GM12891 (cell line): ENCODE measurements at regions not wholly inside any gene's neighbourhood (a gene's known extent, or its start where the extent isn't known, plus 50 kb on each side); places are given as distances from the start of the nearest gene placed in this dataset.

Experiments
- POLR2A ChIP-seq: IDR thresholded peaks from 2 replicates; pipeline ENCODE4 v1.6.1; 2011; ENCODE audit warnings: low read depth, low read length, control low read depth
- POLR2AphosphoS5 ChIP-seq: IDR thresholded peaks from 2 replicates; pipeline ENCODE4 v1.6.1; 2011; ENCODE audit warnings: low read depth, low read length, control low read depth
- SPI1 ChIP-seq: IDR thresholded peaks from 2 replicates; pipeline ENCODE4 v1.6.1; 2011; ENCODE audit warnings: low read depth, low read length, control low read depth
- TAF1 ChIP-seq: IDR thresholded peaks from 2 replicates; pipeline ENCODE4 v1.6.1; 2011; ENCODE audit warnings: low read depth, low read length, control low read depth

GRCh38 chr5:12119657-12120056, 215.4 kb upstream of the CTNND2 start:
- TF ChIP-seq POLR2AphosphoS5 (no peak), POLR2A (no peak), SPI1 (no peak), TAF1 (no peak)
